Endothelial cell (in vitro differentiated cells): ENCODE measurements at regions not wholly inside any gene's neighbourhood (a gene's known extent, or its start where the extent isn't known, plus 50 kb on each side); places are given as distances from the start of the nearest gene placed in this dataset.

Experiments
- DNase-seq: peaks from one replicate; pipeline ENCODE4 v3.0.0; 2021; ENCODE audit warnings: low spot score
- H3K27ac Mint-ChIP-seq: one replicate; pipeline ENCODE4 v1.8.0; 2021; ENCODE audit warnings: mixed read lengths, inconsistent platforms; ENCODE audit not compliant: unreplicated experiment
- H3K27me3 Mint-ChIP-seq: one replicate; pipeline ENCODE4 v1.8.0; 2021; ENCODE audit warnings: mild to moderate bottlenecking, moderate library complexity, mixed read lengths, inconsistent platforms; ENCODE audit not compliant: unreplicated experiment
- H3K36me3 Mint-ChIP-seq: one replicate; pipeline ENCODE4 v1.8.0; 2021; ENCODE audit warnings: mild to moderate bottlenecking, low read depth, mixed read lengths, inconsistent platforms; ENCODE audit not compliant: unreplicated experiment
- H3K4me1 Mint-ChIP-seq: one replicate; pipeline ENCODE4 v1.8.0; 2021; ENCODE audit warnings: mild to moderate bottlenecking, mixed read lengths, inconsistent platforms; ENCODE audit not compliant: unreplicated experiment
- H3K4me3 Mint-ChIP-seq: one replicate; pipeline ENCODE4 v1.8.0; 2021; ENCODE audit warnings: mild to moderate bottlenecking, mixed read lengths, inconsistent platforms; ENCODE audit not compliant: unreplicated experiment
- H3K9me3 Mint-ChIP-seq: one replicate; pipeline ENCODE4 v1.8.0; 2021; ENCODE audit warnings: mixed read lengths, inconsistent platforms; ENCODE audit not compliant: unreplicated experiment
- TF ChIP-seq, protein P1 (sequence below): fragments of 200-600 bp; sonication (generic); IDR thresholded peaks from one replicate; pipeline ENCODE4 v1.5.0; 2021; ENCODE audit warnings: antibody characterized with exemption; ENCODE audit not compliant: unreplicated experiment

DNA sequence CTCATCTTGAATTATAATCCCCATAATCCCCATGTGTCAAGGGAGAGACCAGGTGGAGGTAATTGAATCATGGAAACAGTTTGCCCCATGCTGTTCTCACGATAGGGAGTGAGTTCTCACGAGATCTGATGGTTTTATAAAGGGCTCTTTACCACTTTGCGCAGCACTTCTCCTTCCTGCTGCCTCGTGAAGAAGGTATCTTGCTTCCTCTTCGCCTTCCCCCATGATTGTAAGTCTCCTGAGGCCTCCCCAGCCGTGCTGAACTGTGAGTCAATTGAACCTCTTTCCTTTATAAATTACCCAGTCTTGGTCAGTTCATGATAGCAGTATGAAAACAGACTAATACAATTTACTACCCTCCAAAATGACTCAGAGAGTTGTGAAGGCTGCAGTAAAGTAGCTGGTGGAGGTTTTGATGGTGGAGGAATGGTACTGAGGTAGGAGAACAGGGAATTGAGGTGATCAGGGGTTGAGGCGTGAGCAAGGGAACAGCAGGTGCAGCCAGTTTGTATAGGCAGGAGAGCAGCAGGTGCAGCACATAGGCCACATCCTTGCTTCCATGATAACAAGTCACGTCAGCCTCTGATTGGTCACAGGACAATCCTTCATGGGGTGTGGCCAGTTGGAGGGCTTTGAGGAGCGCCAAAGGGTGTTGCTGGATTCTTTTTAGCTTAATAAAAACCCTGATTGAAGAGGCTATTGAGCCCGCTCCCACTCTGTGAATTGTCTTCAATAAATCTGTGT, 150.0 kb downstream of the CDC5L start:
- H3K4me1 Mint-ChIP-seq, result peaks cover 3% of the 10 kb centered on the region
- H3K36me3 Mint-ChIP-seq, result no peaks in the 10 kb centered on the region
- no peak overlapping the region for H3K27ac Mint-ChIP-seq
- TF ChIP-seq, protein P1, sequence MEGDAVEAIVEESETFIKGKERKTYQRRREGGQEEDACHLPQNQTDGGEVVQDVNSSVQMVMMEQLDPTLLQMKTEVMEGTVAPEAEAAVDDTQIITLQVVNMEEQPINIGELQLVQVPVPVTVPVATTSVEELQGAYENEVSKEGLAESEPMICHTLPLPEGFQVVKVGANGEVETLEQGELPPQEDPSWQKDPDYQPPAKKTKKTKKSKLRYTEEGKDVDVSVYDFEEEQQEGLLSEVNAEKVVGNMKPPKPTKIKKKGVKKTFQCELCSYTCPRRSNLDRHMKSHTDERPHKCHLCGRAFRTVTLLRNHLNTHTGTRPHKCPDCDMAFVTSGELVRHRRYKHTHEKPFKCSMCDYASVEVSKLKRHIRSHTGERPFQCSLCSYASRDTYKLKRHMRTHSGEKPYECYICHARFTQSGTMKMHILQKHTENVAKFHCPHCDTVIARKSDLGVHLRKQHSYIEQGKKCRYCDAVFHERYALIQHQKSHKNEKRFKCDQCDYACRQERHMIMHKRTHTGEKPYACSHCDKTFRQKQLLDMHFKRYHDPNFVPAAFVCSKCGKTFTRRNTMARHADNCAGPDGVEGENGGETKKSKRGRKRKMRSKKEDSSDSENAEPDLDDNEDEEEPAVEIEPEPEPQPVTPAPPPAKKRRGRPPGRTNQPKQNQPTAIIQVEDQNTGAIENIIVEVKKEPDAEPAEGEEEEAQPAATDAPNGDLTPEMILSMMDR, result no peak
- no peaks in the 10 kb centered on the region for H3K9me3 Mint-ChIP-seq
- DNase-seq, result no peak
- no peaks in the 10 kb centered on the region for H3K27me3 Mint-ChIP-seq
- no peak overlapping the region for H3K4me3 Mint-ChIP-seq

DNA sequence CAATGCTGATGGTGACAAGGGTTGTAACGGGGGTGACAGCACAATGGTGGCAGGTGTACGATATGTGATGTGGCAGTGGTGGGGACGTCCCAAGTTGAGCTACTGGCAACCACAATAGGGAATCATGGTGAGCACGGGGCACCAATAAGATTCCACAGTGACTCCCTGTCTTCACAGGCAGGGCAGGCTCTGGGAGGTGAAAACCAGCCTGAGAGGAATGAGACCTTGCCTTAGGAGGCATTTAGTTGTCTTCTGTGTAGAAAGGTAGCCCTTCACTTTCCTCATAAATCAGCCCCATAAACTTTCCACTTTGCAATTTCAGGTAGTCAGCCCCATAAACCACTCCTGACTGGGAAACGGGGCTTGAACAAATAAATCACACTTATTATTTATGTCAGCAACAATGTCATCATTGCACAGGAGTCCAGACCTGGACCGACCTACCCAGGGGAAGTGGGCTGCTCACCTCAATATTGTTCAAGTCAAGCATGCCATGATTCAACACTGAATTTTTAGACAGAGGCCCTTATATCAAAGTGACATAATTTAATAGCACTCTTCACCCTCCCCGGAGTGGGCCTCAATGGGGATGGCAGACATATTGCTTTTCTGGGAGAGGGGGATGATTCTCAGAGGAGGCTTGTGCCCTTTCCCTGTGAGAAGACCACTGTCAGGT, 150.8 kb downstream of the CDC5L start:
- no peaks in the 10 kb centered on the region for H3K36me3 Mint-ChIP-seq
- no peak overlapping the region for H3K27ac Mint-ChIP-seq
- TF ChIP-seq, protein P1, result no peak
- H3K27me3 Mint-ChIP-seq, result no peaks in the 10 kb centered on the region
- H3K4me1 Mint-ChIP-seq, result peaks cover 9% of the 10 kb centered on the region
- no peaks in the 10 kb centered on the region for H3K9me3 Mint-ChIP-seq
- no peak for DNase-seq
- no peak overlapping the region for H3K4me3 Mint-ChIP-seq

DNA sequence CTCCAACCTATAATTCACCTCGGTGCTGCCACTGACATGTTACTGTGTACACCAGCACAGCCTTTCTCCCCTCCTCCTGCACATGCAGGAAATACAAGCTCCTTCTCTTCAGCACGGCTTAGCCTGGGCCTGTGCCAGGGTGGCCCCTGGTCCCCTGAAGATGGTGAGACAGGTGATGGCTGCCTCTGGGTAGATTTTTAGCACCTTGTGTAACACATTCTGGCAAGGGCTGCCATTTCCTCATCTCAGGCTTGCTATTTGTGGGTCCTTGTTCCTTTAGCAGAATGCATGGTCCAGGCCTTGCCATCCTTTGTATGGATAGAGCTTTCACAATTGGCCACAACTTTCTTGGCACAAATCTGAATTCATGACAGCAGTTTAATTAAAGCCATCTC, 151.3 kb downstream of the CDC5L start:
- H3K9me3 Mint-ChIP-seq, result no peaks in the 10 kb centered on the region

DNA sequence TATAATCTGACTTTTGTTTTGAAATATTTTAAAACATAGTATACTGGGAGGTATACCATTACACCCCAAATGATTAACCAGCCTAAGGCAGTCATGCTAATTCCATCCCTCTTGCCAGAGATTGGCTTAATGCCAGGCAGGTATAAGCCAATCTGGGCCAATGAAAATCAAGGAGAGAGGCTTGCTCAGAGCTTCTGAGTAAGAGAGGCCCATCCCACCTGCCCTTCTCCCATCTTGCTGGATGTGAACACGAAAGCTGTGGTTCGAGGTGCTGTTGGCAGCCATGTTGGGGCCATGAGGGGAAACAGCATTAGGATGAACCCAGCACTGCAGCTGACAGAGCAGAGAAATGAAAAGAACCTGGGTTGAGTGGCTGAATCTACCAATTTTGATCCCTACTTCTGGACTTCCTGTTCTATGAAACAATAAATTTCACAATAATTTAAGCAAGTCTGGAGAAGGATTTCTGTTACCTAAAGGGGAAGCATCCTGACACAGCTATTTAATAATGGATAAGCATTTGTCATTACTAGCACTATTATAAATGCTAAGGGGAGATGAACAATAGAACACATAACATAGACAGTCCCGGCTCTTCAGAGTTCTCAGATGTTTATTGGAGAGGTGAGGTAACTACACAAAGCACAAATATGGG, 152.3 kb downstream of the CDC5L start:
- Mint-ChIP-seq H3K27me3 (no peaks in the 10 kb centered on the region), H3K9me3 (no peaks in the 10 kb centered on the region), H3K4me3 (no peak overlapping the region), H3K36me3 (no peaks in the 10 kb centered on the region), H3K4me1 (peaks cover 9% of the 10 kb centered on the region), H3K27ac (no peak overlapping the region)
- TF ChIP-seq, protein P1, result no peak
- DNase-seq, result no peak

More for the DNA sequence above, 151.3 kb downstream of the CDC5L start:
- no peaks in the 10 kb centered on the region for H3K27me3 Mint-ChIP-seq
- no peak overlapping the region for H3K4me3 Mint-ChIP-seq
- no peaks in the 10 kb centered on the region for H3K36me3 Mint-ChIP-seq
- no peak for DNase-seq
- TF ChIP-seq, protein P1, result no peak
- no peak overlapping the region for H3K27ac Mint-ChIP-seq
- H3K4me1 Mint-ChIP-seq, result peaks cover 9% of the 10 kb centered on the region

DNA sequence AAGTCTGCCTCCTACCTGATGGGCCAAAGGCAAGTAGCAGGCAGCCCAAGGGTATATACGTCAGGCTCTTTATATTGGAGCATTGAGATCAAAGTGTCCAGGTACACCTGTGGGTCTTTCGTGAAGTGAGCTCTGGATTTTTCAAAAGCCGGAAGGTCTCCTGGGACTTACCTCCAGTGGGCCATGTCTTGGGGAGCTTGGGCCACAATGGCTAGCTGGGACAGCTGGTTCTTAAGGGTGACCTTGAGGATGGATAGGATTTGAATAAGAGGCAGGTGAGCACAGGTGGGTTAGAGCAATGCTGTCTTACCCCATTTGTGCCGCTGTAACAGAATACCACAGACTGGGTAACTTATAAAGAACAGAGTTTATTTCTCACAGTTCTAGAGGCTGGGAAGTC, 153.4 kb downstream of the CDC5L start:
- H3K27ac Mint-ChIP-seq, result no peak overlapping the region
- no peaks in the 10 kb centered on the region for H3K9me3 Mint-ChIP-seq
- TF ChIP-seq, protein P1, result no peak
- no peaks in the 10 kb centered on the region for H3K36me3 Mint-ChIP-seq
- no peaks in the 10 kb centered on the region for H3K27me3 Mint-ChIP-seq
- peaks cover 9% of the 10 kb centered on the region for H3K4me1 Mint-ChIP-seq
- DNase-seq, result no peak
- H3K4me3 Mint-ChIP-seq, result no peak overlapping the region
